ENCODE measurements at regions not wholly inside any gene's neighbourhood (a gene's known extent, or its start where the extent isn't known, plus 50 kb on each side); places are given as distances from the start of the nearest gene placed in this dataset.

DNA sequence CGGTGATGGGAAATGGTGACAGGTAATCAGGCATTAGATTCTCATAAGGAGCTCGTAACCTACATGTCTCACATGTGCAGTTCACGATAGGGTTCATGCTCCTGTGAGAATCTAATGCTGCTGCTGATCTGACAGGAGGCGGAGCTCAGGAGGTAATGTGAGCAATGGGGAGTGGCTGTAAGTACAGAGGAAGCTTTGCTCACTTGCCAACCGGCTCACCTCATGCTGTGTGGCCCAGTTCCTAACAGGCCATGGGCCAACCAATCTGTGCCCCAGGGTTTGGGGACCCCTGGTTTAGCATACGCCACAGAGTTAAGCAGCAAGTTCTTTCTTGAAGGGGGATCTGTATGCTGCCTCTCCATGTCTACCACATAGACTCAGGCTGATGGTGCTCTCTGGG is 133.1 kb downstream of the IQUB start:
- DNase-seq (ENCODE audit: low spot score), result peak; percentile 17
- 0 out of 3 replicates have a peak, but pooled peaks cover 2% of the 10 kb centered on the region for H3K4me1 Mint-ChIP-seq
- no peaks in the 10 kb centered on the region for H3K27me3 ChIP-seq (ENCODE audit: insufficient read depth)
- H3K9me2 ChIP-seq (ENCODE audit: insufficient read depth), result 0 out of 2 replicates have a peak, but pooled peaks cover 9% of the 10 kb centered on the region
- no peaks in the 10 kb centered on the region for H3K36me3 Mint-ChIP-seq (ENCODE audit: low read depth)
- ATAC-seq, result no peak
- H3K27ac Mint-ChIP-seq, result no peak overlapping the region
- no peaks in the 10 kb centered on the region for H3K36me3 ChIP-seq (ENCODE audit: insufficient read depth)
- no peak overlapping the region for H3K4me2 ChIP-seq
- no peaks in the 10 kb centered on the region for H3K79me2 ChIP-seq (replicated peaks; ENCODE audit: insufficient read depth)
- TF ChIP-seq CREB1 (CRISPR knock-in tag; IDR thresholded peaks at IDR 0.05; ENCODE audit: low read depth) (no peak), ZNF114 (CRISPR knock-in tag; IDR thresholded peaks at IDR 0.05) (no peak), EZH2 (IDR thresholded peaks at IDR 0.05; ENCODE audit: low read depth, unreplicated experiment) (no peak)
- TF ChIP-seq, protein P1, sequence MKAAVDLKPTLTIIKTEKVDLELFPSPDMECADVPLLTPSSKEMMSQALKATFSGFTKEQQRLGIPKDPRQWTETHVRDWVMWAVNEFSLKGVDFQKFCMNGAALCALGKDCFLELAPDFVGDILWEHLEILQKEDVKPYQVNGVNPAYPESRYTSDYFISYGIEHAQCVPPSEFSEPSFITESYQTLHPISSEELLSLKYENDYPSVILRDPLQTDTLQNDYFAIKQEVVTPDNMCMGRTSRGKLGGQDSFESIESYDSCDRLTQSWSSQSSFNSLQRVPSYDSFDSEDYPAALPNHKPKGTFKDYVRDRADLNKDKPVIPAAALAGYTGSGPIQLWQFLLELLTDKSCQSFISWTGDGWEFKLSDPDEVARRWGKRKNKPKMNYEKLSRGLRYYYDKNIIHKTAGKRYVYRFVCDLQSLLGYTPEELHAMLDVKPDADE (IDR thresholded peaks at IDR 0.05), result no peak
- H3F3A ChIP-seq (replicated peaks; ENCODE audit: low read depth), result no peaks in the 10 kb centered on the region
- no peaks in the 10 kb centered on the region for H3K4me1 ChIP-seq (ENCODE audit: insufficient read depth)
- no peak overlapping the region for H3K4me3 ChIP-seq
- no peaks in the 10 kb centered on the region for H3K9me3 Mint-ChIP-seq
- no peak overlapping the region for H3K27ac ChIP-seq (ENCODE audit: low read depth)
- no peak overlapping the region for H3K4me3 Mint-ChIP-seq
- H3K27me3 Mint-ChIP-seq (ENCODE audit: insufficient read depth, low read depth, poor library complexity), result no peaks in the 10 kb centered on the region
- no peaks in the 10 kb centered on the region for H4K20me1 ChIP-seq (replicated peaks; ENCODE audit: insufficient read depth)
- H2AFZ ChIP-seq, result no peak overlapping the region

DNA sequence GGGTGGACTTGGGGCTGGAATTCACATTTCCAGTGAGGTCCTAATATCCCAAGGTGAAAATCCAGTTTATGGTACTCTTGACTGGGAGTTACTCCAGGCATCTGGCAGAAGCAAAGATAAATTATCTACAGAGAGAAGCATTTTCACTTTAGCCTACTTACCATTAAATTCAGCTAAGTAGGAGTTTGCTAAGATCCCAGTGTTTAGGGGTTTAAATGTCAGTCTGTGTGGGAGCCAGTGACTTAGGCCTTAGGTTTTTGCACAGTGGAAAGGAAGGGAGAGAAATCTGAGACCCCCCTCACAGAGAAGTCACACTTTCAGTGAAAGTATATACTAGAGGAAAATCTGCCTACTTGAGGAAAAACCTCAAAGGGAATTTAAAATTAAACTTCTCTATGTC is 134.2 kb downstream of the IQUB start:
- no peak for TF ChIP-seq CREB1 (CRISPR knock-in tag; IDR thresholded peaks at IDR 0.05; ENCODE audit: low read depth)
- TF ChIP-seq ZNF114 (CRISPR knock-in tag; IDR thresholded peaks at IDR 0.05), result no peak
- no peak for TF ChIP-seq JUNB (IDR thresholded peaks at IDR 0.05; ENCODE audit: unreplicated experiment)
- Histone ChIP-seq H3F3A (replicated peaks; ENCODE audit: low read depth) (no peaks in the 10 kb centered on the region), H3K9me2 (ENCODE audit: insufficient read depth) (0 out of 2 replicates have a peak, but pooled peaks cover 9% of the 10 kb centered on the region), H2AFZ (no peak overlapping the region), H3K27ac (ENCODE audit: low read depth) (no peak overlapping the region), H3K79me2 (replicated peaks; ENCODE audit: insufficient read depth) (no peaks in the 10 kb centered on the region), H3K27me3 (ENCODE audit: insufficient read depth) (no peaks in the 10 kb centered on the region), H3K4me1 (ENCODE audit: insufficient read depth) (no peaks in the 10 kb centered on the region), H3K36me3 (ENCODE audit: insufficient read depth) (no peaks in the 10 kb centered on the region), H3K4me3 (no peak overlapping the region), H4K20me1 (replicated peaks; ENCODE audit: insufficient read depth) (no peaks in the 10 kb centered on the region), H3K4me2 (no peak overlapping the region)
- H3K4me1 Mint-ChIP-seq, result peaks cover 2% of the 10 kb centered on the region; the same call in 1 of the 3 replicates
- no peak overlapping the region for H3K4me3 Mint-ChIP-seq
- ATAC-seq, result no peak
- no peaks in the 10 kb centered on the region for H3K36me3 Mint-ChIP-seq (ENCODE audit: low read depth)
- no peak overlapping the region for H3K27ac Mint-ChIP-seq
- no peaks in the 10 kb centered on the region for H3K27me3 Mint-ChIP-seq (ENCODE audit: insufficient read depth, low read depth, poor library complexity)
- no peaks in the 10 kb centered on the region for H3K9me3 Mint-ChIP-seq
- DNase-seq (ENCODE audit: low spot score), result no peak

DNA sequence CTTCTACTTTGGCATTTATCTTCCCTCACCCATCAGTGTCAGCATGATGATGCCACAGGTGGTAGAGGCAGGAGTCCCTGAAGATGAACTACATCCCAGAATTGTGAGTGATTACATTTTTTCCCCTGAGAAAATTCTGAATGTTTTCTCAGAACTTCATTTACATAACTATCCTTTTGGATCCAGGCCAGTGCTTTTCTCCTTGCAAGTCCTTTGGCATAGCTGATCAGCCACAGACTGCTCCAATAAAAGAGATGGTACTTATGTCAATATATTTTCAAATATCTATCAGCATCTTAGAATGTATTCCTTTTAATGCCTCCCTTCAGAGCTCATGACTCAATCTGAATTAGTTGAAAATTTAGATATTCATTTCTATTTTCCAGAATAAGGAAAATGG is 135.5 kb downstream of the IQUB start:
- Mint-ChIP-seq H3K9me3 (no peaks in the 10 kb centered on the region), H3K27me3 (ENCODE audit: insufficient read depth, low read depth, poor library complexity) (no peaks in the 10 kb centered on the region), H3K4me3 (no peak overlapping the region), H3K27ac (no peak overlapping the region), H3K36me3 (ENCODE audit: low read depth) (no peaks in the 10 kb centered on the region), H3K4me1 (peaks cover 4% of the 10 kb centered on the region)
- 0 out of 2 replicates have a peak, but pooled peaks cover 4% of the 10 kb centered on the region for H3K4me1 ChIP-seq (ENCODE audit: insufficient read depth)
- H3F3A ChIP-seq (replicated peaks; ENCODE audit: low read depth), result no peaks in the 10 kb centered on the region
- no peaks in the 10 kb centered on the region for H3K79me2 ChIP-seq (replicated peaks; ENCODE audit: insufficient read depth)
- no peaks in the 10 kb centered on the region for H3K27me3 ChIP-seq (ENCODE audit: insufficient read depth)
- H3K27ac ChIP-seq (ENCODE audit: low read depth), result no peak overlapping the region
- H3K9me2 ChIP-seq (ENCODE audit: insufficient read depth), result 0 out of 2 replicates have a peak, but pooled peaks cover 9% of the 10 kb centered on the region
- H3K36me3 ChIP-seq (ENCODE audit: insufficient read depth), result no peaks in the 10 kb centered on the region
- H3K4me2 ChIP-seq, result no peak overlapping the region
- DNase-seq (ENCODE audit: low spot score) (no peak), ATAC-seq (no peak)
- no peaks in the 10 kb centered on the region for H4K20me1 ChIP-seq (replicated peaks; ENCODE audit: insufficient read depth)
- H3K4me3 ChIP-seq, result no peak overlapping the region
- H2AFZ ChIP-seq, result no peak overlapping the region
- TF ChIP-seq ZNF331 (CRISPR knock-in tag; IDR thresholded peaks at IDR 0.05; ENCODE audit: low read depth) (no peak), CREB1 (CRISPR knock-in tag; IDR thresholded peaks at IDR 0.05; ENCODE audit: low read depth) (no peak), NANOG (IDR thresholded peaks at IDR 0.05; ENCODE audit: borderline replicate concordance) (no peak)
- TF ChIP-seq, protein P2, sequence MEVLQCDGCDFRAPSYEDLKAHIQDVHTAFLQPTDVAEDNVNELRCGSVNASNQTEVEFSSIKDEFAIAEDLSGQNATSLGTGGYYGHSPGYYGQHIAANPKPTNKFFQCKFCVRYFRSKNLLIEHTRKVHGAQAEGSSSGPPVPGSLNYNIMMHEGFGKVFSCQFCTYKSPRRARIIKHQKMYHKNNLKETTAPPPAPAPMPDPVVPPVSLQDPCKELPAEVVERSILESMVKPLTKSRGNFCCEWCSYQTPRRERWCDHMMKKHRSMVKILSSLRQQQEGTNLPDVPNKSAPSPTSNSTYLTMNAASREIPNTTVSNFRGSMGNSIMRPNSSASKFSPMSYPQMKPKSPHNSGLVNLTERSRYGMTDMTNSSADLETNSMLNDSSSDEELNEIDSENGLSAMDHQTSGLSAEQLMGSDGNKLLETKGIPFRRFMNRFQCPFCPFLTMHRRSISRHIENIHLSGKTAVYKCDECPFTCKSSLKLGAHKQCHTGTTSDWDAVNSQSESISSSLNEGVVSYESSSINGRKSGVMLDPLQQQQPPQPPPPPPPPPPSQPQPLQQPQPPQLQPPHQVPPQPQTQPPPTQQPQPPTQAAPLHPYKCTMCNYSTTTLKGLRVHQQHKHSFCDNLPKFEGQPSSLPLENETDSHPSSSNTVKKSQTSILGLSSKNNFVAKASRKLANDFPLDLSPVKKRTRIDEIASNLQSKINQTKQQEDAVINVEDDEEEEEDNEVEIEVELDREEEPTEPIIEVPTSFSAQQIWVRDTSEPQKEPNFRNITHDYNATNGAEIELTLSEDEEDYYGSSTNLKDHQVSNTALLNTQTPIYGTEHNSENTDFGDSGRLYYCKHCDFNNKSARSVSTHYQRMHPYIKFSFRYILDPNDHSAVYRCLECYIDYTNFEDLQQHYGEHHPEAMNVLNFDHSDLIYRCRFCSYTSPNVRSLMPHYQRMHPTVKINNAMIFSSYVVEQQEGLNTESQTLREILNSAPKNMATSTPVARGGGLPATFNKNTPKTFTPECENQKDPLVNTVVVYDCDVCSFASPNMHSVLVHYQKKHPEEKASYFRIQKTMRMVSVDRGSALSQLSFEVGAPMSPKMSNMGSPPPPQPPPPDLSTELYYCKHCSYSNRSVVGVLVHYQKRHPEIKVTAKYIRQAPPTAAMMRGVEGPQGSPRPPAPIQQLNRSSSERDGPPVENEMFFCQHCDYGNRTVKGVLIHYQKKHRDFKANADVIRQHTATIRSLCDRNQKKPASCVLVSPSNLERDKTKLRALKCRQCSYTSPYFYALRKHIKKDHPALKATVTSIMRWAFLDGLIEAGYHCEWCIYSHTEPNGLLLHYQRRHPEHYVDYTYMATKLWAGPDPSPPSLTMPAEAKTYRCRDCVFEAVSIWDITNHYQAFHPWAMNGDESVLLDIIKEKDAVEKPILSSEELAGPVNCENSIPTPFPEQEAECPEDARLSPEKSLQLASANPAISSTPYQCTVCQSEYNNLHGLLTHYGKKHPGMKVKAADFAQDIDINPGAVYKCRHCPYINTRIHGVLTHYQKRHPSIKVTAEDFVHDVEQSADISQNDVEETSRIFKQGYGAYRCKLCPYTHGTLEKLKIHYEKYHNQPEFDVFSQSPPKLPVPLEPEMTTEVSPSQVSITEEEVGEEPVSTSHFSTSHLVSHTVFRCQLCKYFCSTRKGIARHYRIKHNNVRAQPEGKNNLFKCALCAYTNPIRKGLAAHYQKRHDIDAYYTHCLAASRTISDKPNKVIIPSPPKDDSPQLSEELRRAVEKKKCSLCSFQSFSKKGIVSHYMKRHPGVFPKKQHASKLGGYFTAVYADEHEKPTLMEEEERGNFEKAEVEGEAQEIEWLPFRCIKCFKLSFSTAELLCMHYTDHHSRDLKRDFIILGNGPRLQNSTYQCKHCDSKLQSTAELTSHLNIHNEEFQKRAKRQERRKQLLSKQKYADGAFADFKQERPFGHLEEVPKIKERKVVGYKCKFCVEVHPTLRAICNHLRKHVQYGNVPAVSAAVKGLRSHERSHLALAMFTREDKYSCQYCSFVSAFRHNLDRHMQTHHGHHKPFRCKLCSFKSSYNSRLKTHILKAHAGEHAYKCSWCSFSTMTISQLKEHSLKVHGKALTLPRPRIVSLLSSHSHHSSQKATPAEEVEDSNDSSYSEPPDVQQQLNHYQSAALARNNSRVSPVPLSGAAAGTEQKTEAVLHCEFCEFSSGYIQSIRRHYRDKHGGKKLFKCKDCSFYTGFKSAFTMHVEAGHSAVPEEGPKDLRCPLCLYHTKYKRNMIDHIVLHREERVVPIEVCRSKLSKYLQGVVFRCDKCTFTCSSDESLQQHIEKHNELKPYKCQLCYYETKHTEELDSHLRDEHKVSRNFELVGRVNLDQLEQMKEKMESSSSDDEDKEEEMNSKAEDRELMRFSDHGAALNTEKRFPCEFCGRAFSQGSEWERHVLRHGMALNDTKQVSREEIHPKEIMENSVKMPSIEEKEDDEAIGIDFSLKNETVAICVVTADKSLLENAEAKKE (CRISPR knock-in tag; IDR thresholded peaks at IDR 0.05), result no peak

Data from GM23338 (cell line).